HG03520 (cell line): ENCODE measurements at regions not wholly inside any gene's neighbourhood (a gene's known extent, or its start where the extent isn't known, plus 50 kb on each side); places are given as distances from the start of the nearest gene placed in this dataset.

Experiments
- ATAC-seq: cut with Tn5 transposase; IDR thresholded peaks from one replicate; pipeline ENCODE4 v1.9.1; 2021; ENCODE audit warnings: mild to moderate bottlenecking, moderate library complexity; ENCODE audit not compliant: unreplicated experiment

GRCh38 chr1:172883387-172883791 lies 167.4 kb downstream of the TNFSF18 start:
- peak; percentile 67 for ATAC-seq

GRCh38 chr1:172883844-172884243 lies 166.9 kb downstream of the TNFSF18 start:
- ATAC-seq, result no peak

- ATAC-seq, result no peak
Measured at GRCh38 chr1:172885411-172885810, 165.3 kb downstream of the TNFSF18 start.

GRCh38 chr1:172885971-172886370 lies 164.8 kb downstream of the TNFSF18 start:
- no peak for ATAC-seq

GRCh38 chr1:172887162-172887561 lies 163.6 kb downstream of the TNFSF18 start:
- no peak for ATAC-seq

GRCh38 chr1:172893146-172893841 lies 157.4 kb downstream of the TNFSF18 start:
- no peak for ATAC-seq

GRCh38 chr1:172894349-172895049 lies 156.2 kb downstream of the TNFSF18 start:
- ATAC-seq, result no peak

- ATAC-seq, result peak; percentile 81
Measured at GRCh38 chr1:172895050-172895460, 155.7 kb downstream of the TNFSF18 start.

- ATAC-seq, result no peak
Measured at GRCh38 chr1:172895761-172896160, 155.0 kb downstream of the TNFSF18 start.

GRCh38 chr1:172897738-172898137 lies 153.0 kb downstream of the TNFSF18 start:
- ATAC-seq, result no peak

GRCh38 chr1:172898866-172899265 lies 151.9 kb downstream of the TNFSF18 start:
- ATAC-seq, result no peak

GRCh38 chr1:172900376-172900997 lies 150.3 kb downstream of the TNFSF18 start:
- ATAC-seq, result no peak

- ATAC-seq, result no peak
Measured at GRCh38 chr1:172902200-172902599, 148.5 kb downstream of the TNFSF18 start.

GRCh38 chr1:172902861-172903381 lies 147.8 kb downstream of the TNFSF18 start:
- ATAC-seq, result no peak

- ATAC-seq, result no peak
Measured at GRCh38 chr1:172903581-172904220, 147.0 kb downstream of the TNFSF18 start.

GRCh38 chr1:172905452-172905851 lies 145.3 kb downstream of the TNFSF18 start:
- no peak for ATAC-seq

- ATAC-seq, result no peak
Measured at GRCh38 chr1:172906778-172907592, 143.8 kb downstream of the TNFSF18 start.

- no peak for ATAC-seq
Measured at GRCh38 chr1:172907834-172908326, 142.9 kb downstream of the TNFSF18 start.

GRCh38 chr1:172909606-172910326 lies 141.0 kb downstream of the TNFSF18 start:
- no peak for ATAC-seq
